Motor neuron (in vitro differentiated cells): ENCODE measurements at regions not wholly inside any gene's neighbourhood (a gene's known extent, or its start where the extent isn't known, plus 50 kb on each side); places are given as distances from the start of the nearest gene placed in this dataset.
"Not testable (repeated sequence)": the region's sequence is repeated elsewhere in the genome, so short reads cannot be mapped to it uniquely, and the experiment has no call there.

Source experiments
- ATAC-seq, 8 experiments: fragments of 200-7000 bp; cut with Tn5 transposase; replicated peaks in 6 of 8; 2 replicates each; pipeline ENCODE4 v1.8.0; 2021; ENCODE audit warnings: mild to moderate bottlenecking in 8 of 8, moderate library complexity in 8 of 8
- H3K27ac ChIP-seq, 2 donors: fragments of 250-450 bp; sonication (Bioruptor Pico); 2 replicates each; pipeline ENCODE4 v1.9.0; 2021; ENCODE audit warnings: antibody characterized with exemption in 2 of 2, mild to moderate bottlenecking in 2 of 2, moderate library complexity in 1 of 2
- H3K4me1 ChIP-seq, 2 donors: fragments of 250-450 bp; sonication (Bioruptor Pico); replicated peaks in 1 of 2; 2 replicates each; pipeline ENCODE4 v1.6.1; 2021; ENCODE audit warnings: antibody characterized with exemption in 2 of 2, mild to moderate bottlenecking in 2 of 2, moderate library complexity in 1 of 2
- H3K4me3 ChIP-seq, 5 donors: fragments of 250-450 bp; sonication (Bioruptor Pico); 2 replicates each; pipeline ENCODE4 v1.9.0; 2021; ENCODE audit warnings: antibody characterized with exemption in 5 of 5, mild to moderate bottlenecking in 5 of 5, moderate library complexity in 4 of 5
- WGBS, 10 experiments: fragments of 450-650 bp; shearing (Covaris generic); methylation state at CpG; one replicate each; pipeline ENCODE4 v1.0.0; 2022; 5-methylcytosine and 5-hydroxymethylcytosine counted together
- in situ Hi-C, 9 experiments: fragments of 400-800 bp; cut with MboI; loops; one replicate each; pipeline ENCODE4 v1.15.0; 2021; ENCODE audit warnings: low sequenced_read_pairs in 9 of 9, low pct_unique_long_range_greater_than_20kb in 2 of 9; ENCODE audit not compliant: unreplicated experiment in 9 of 9

DNA sequence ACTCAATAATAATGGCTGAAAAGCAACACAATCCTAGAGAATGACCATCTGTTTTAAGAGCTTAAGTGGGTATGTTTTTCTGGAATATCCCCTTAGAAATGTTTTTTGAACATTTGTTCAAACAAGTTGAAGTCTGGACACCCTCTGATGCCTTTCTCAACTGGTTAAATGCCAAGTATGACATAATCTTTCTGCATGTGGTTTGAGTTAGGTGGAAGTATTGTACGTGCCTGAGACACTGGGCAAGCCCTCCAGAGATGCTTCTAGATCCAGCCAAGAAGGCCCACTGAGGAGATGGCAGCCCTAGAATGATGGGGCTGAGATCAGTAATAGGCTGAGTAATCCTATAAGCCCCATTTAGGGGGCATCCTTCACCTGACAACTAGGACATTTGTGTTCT, 493.1 kb downstream of the MAGEE1 start:
- in situ Hi-C loops = no loop called here
- H3K4me3 ChIP-seq = no peak overlapping the region
- H3K27ac ChIP-seq = no peak overlapping the region
- WGBS, 10 experiments = 80% methylated on average over 1 of the region's 1 CpG; no CpG with 5 or more reads in 9 of the 10 experiments
- no peak for ATAC-seq
- no peaks in the 10 kb centered on the region for H3K4me1 ChIP-seq

GRCh38 chrX:76921176-76921575, 493.7 kb downstream of the MAGEE1 start:
- Histone ChIP-seq H3K27ac (no peak overlapping the region), H3K4me3 (no peak overlapping the region), H3K4me1 (no peaks in the 10 kb centered on the region)
- ATAC-seq = no peak
- in situ Hi-C loops = no loop called here

DNA sequence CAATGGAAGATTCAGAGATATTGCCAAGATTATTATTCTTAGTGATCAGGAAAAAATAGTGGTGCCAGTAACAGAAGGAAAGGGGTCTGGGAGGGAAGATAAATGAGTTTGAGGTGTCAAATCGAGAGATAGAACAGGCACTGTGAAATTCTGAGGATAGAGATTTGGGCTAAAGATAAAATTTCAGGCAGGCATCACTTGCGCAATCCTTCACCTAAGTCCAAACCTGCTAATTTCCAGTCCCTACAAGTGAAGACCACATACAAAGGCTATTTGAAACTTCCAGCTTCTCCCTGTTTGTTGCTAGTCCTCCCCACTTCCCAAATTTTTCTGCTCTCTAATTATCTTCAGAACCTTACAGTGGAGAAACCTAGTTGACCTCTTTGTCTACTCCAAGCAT, 494.6 kb downstream of the MAGEE1 start:
- in situ Hi-C loops = no loop called here
- WGBS, 10 experiments = 20 to 100% (median 75%) methylated on average over 1 to 2 of the region's 2 CpGs; no CpG with 5 or more reads in 5 of the 10 experiments

DNA sequence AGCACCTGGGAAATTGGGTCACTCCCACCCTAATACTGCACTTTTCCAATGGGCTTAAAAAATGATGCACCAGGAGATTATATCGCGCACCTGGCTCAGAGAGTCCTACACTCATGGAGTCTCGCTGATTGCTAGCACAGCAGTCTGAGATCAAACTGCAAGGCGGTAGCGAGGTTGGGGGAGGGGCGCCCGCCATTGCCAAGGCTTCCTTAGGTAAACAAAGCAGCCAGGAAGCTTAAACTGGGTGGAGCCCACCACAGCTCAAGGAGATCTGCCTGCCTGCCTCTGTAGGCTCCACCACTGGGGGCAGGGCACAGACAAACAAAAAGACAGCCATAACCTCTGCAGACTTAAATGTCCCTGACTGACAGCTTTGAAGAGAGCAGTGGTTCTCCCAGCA, 497.1 kb downstream of the MAGEE1 start:
- 48% methylated on average over 5 of the region's 7 CpGs; no CpG with 5 or more reads in 9 of the 10 experiments for WGBS, 10 experiments
- H3K27ac ChIP-seq, H3K4me1 ChIP-seq, ATAC-seq, in situ Hi-C loops, H3K4me3 ChIP-seq: not testable (repeated sequence)

More for the DNA sequence above, 494.6 kb downstream of the MAGEE1 start:
- ATAC-seq = no peak
- Histone ChIP-seq H3K4me1 (no peaks in the 10 kb centered on the region), H3K4me3 (no peak overlapping the region), H3K27ac (no peak overlapping the region)

- in situ Hi-C loops = no loop called here
- H3K27ac ChIP-seq = no peak overlapping the region
- H3K4me1 ChIP-seq = no peaks in the 10 kb centered on the region
- no peak overlapping the region for H3K4me3 ChIP-seq
- WGBS, 10 experiments = 0 to 100% (median 32%) methylated on average over 1 to 4 of the region's 6 CpGs; no CpG with 5 or more reads in 6 of the 10 experiments
- no peak for ATAC-seq
These were observed 504.0 kb downstream of the MAGEE1 start for GRCh38 chrX:76931518-76931917.

- no peak for ATAC-seq
- Histone ChIP-seq H3K27ac (no peak overlapping the region), H3K4me1 (no peaks in the 10 kb centered on the region), H3K4me3 (no peak overlapping the region)
- in situ Hi-C loops = no loop called here
- WGBS, 10 experiments = no CpG with 5 or more reads among the region's 1 CpG
These were observed 489.7 kb upstream of the FGF16 start for GRCh38 chrX:76957485-76957884.

DNA sequence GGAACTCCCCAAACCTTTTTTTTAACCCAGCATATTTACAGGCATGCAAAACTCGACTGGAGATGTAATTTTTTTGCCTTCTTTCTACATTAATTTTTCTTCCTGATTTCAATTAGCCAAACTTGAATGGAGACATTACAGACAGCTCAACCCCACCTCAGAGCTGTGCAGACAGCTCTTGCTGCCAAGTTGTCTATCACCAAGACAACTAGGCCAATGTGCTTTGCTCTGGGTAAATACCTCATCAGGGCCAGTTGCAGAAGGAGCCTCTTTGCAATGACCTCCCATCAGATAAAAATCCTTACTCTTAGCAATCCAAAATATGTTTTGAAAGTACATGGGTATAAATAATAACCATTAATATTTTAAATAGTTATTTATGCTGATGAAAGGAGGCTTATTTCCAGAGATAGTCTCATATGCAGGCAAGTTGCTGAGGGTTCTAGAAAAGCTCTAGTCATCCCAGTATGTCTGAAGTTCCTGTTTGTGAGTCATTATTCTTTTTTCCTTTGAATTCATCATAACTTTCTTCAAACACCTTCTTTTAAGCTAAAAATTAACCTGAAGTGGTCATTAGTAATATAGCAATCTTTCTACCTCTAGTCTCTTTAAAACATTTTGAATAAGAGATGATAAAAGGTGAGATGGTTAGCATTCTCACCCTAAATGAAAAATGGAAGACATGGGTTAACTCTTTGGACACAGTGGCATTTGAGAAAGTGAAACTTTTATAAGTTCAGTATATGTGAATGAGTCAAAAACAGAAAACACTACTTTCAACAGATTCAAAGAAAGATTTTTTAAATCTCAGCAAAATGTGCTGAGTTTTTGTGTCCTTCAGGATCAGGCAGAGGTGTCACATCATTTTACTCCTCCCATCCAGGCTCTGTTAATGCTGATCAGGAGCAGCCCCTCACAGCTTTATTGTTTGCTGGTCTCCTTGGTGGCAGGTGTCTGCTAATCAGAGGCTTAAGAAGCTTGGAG, 475.5 kb upstream of the FGF16 start:
- 30 to 71% methylated on average over 1 of the region's 1 CpG; no CpG with 5 or more reads in 8 of the 10 experiments for WGBS, 10 experiments
- no peak overlapping the region for H3K27ac ChIP-seq
- in situ Hi-C loops = no loop called here

DNA sequence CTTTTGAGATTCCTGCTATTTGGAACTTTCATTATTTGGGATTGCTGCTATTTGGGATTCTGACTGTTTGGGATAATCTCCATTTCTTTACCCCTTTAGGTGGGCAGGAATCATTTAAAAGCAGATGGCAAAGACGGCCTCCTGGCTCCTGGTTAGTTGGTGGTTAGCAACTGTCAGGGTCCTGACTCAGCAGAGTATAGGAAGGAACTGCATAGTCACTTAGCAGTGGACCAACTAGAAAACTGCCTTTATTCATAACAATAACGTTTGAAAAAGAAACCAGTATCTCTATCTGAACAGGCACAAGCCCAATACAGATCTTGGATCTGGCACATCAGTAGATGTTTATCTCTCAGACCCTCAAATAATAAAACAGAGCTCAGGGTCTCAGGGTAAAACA, 469.7 kb upstream of the FGF16 start:
- 0 to 36% (median 0%) methylated on average over 1 to 2 of the region's 2 CpGs; no CpG with 5 or more reads in 7 of the 10 experiments for WGBS, 10 experiments
- in situ Hi-C loops = no loop called here
- Histone ChIP-seq H3K27ac (no peak overlapping the region), H3K4me3 (no peak overlapping the region), H3K4me1 (no peaks in the 10 kb centered on the region)
- ATAC-seq = no peak

More for the DNA sequence above, 475.5 kb upstream of the FGF16 start:
- Histone ChIP-seq H3K4me3 (no peak overlapping the region), H3K4me1 (no peaks in the 10 kb centered on the region)
- ATAC-seq = peak in 1 of 8 experiments; percentile 89

DNA sequence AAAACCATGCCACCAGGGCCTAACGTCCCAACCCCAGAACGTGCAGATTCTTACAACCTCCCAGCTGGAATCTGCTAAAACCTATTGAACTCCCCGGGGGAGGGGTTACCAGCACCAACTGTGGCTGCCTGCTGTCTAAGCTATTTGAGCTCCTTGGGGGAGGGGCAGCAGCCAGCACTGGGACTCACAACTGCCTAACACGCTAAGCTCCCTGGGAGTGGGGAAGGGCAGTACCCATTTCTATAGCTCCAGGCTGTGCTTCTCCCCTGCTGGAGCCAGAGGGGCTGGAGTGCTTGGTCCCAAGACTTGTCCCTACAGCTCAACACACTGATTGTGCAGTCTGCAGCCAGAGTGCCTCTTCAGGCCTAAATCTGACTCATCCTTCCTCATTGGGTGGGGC, 459.8 kb upstream of the FGF16 start:
- WGBS, 10 experiments = no CpG with 5 or more reads among the region's 4 CpGs
- peak in 1 of 8 experiments; percentile 45 for ATAC-seq
- H3K4me1 ChIP-seq = no peaks in the 10 kb centered on the region
- no peak overlapping the region for H3K27ac ChIP-seq
- in situ Hi-C loops = no loop called here
- no peak overlapping the region for H3K4me3 ChIP-seq

DNA sequence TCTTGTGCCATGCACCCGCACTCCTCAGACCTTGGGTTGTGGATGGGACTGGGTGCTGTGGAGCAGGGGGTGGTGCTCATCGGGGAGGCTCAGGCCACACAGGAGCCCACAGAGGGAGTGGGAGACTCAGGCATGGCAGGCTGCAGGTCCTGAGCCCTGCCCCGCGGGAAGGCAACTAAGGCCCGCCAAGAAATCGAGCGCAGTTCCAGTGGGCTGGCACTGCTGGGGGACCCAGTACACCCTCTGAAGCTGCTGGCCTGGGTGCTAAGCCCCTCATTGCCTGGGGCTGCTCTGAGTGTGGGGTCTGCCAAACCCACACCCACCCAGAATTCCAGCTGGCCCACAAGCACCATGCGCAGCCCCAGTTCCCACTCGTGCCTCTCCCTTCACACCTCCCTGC, 450.5 kb upstream of the FGF16 start:
- no peak overlapping the region for H3K4me3 ChIP-seq
- 30% methylated on average over 2 of the region's 9 CpGs; no CpG with 5 or more reads in 9 of the 10 experiments for WGBS, 10 experiments
- no peak overlapping the region for H3K27ac ChIP-seq
- in situ Hi-C loops = no loop called here
- ATAC-seq = no peak
- no peaks in the 10 kb centered on the region for H3K4me1 ChIP-seq

- no peak for ATAC-seq
- WGBS, 10 experiments = 0 to 67% methylated on average over 1 of the region's 1 CpG; no CpG with 5 or more reads in 8 of the 10 experiments
- no peaks in the 10 kb centered on the region for H3K4me1 ChIP-seq
- H3K4me3 ChIP-seq = no peak overlapping the region
- in situ Hi-C loops = no loop called here
- no peak overlapping the region for H3K27ac ChIP-seq
These were observed 443.7 kb upstream of the FGF16 start for GRCh38 chrX:77003530-77003929.

DNA sequence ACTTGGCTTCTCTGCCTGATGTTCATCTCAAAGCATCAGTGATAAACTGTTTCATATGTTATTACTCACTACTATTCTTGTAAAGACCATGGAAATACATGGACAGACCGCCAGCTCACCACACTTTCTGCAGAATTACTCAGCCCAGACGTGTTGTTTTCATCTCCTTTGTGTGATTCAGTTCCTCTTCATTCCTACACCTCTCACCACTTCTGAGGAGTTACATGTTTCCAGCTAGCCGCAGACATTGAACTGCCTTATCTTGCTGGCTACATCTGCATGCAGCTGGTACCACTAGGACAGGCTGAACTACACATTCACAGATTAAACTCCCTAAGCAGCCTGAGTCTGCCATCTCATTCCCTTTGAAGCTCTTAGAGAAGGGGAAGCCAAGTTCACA, 443.2 kb upstream of the FGF16 start:
- no peak overlapping the region for H3K4me3 ChIP-seq
- H3K27ac ChIP-seq = no peak overlapping the region
- in situ Hi-C loops = no loop called here
- ATAC-seq = no peak
- no peaks in the 10 kb centered on the region for H3K4me1 ChIP-seq
- WGBS, 10 experiments = 29% methylated on average over 2 of the region's 3 CpGs; no CpG with 5 or more reads in 9 of the 10 experiments

DNA sequence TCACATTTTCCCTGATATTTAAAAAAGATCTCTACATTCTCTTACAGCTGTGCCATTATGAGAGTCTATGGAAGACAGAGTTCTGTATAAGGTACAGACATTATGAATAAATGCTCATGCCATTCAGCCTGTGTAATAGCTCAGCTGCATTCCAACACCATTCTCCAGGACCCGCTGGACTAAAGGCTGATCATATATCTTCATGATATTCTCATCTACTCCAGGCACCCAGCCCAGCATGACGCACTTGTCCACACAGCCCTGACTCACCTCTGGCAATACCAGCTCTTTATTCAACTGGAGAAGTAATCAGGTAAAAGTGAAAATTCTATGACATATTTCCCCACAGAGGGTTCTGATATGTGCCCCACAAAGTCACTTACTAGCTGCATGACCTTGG, 437.5 kb upstream of the FGF16 start:
- 0 to 27% (median 0%) methylated on average over 1 to 2 of the region's 2 CpGs; no CpG with 5 or more reads in 7 of the 10 experiments for WGBS, 10 experiments
- no peak overlapping the region for H3K27ac ChIP-seq
- H3K4me3 ChIP-seq = no peak overlapping the region
- ATAC-seq = peak in 5 of 8 experiments; percentile 51 to 95 (median 72)
- no peaks in the 10 kb centered on the region for H3K4me1 ChIP-seq
- in situ Hi-C loops = no loop called here
